Erythroblast (primary cell): ENCODE measurements at regions not wholly inside any gene's neighbourhood (a gene's known extent, or its start where the extent isn't known, plus 50 kb on each side); places are given as distances from the start of the nearest gene placed in this dataset.

Source experiments
- GATA1 ChIP-seq: IDR thresholded peaks from 2 replicates; pipeline ENCODE4 v1.6.1; 2011; ENCODE audit warnings: low read depth, mild to moderate bottlenecking, control low read depth, low read length, moderate library complexity
- POLR2A ChIP-seq: IDR thresholded peaks from 2 replicates; pipeline ENCODE4 v1.6.1; 2011; ENCODE audit warnings: mild to moderate bottlenecking, low read length

DNA sequence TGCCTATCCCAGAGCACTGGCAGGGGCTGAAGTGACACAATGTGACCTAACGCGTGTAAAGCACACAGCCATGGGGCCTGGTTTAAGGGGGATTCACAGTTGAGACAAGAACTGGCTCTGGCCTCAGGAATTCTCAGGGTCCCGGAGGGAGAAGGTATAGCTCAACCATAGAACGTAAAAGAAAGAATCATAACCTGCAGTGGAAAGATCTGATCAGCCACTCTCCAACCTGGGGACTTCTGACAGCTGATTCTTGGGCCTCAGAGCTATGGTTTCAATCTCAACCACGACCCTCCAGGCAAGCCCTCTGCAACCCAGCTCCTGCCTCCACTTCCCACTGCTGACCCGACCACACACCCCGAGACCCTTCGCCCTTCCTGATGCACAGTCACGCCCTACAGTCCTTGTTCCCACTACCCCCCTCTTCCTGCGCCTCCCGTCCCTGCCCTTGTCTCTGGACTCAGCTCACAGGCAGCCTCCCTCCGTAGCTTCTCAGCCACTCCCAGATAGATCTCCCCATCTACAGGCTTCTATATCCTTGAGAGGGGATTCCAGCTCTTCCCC is 245.2 kb downstream of the BUB3 start:
- TF ChIP-seq POLR2A (no peak), GATA1 (no peak)
